SH-SY5Y (cell line): ENCODE measurements at regions not wholly inside any gene's neighbourhood (a gene's known extent, or its start where the extent isn't known, plus 50 kb on each side); places are given as distances from the start of the nearest gene placed in this dataset.

Source experiments
- GATA2 ChIP-seq: IDR thresholded peaks from 2 replicates; pipeline ENCODE4 v1.6.1; 2011; ENCODE audit warnings: mild to moderate bottlenecking, low read depth, low read length
- GATA3 ChIP-seq: IDR thresholded peaks from 2 replicates; pipeline ENCODE4 v1.6.1; 2011; ENCODE audit warnings: low read depth, mild to moderate bottlenecking, low read length, moderate library complexity

DNA sequence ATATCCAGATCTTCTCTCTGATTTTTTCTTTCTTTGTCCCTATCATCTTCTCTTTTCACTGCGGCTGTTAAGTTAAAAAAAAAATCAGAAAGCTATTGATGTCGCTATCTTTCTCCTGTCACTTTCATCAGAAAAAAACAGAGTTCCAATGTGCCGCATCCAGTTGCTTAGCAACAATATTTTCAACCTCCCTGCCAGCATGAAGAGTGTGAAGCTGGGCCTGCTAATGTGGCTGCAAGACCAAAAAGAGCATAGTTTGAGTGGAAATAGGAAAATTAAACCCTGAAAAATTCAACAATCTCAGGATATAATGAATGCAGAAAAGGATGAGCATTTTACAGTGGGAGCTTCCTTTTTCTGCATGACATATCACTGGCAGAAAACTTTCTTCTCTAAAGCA is 1025.4 kb upstream of the LRFN5 start:
- TF ChIP-seq GATA3 (no peak), GATA2 (no peak)

DNA sequence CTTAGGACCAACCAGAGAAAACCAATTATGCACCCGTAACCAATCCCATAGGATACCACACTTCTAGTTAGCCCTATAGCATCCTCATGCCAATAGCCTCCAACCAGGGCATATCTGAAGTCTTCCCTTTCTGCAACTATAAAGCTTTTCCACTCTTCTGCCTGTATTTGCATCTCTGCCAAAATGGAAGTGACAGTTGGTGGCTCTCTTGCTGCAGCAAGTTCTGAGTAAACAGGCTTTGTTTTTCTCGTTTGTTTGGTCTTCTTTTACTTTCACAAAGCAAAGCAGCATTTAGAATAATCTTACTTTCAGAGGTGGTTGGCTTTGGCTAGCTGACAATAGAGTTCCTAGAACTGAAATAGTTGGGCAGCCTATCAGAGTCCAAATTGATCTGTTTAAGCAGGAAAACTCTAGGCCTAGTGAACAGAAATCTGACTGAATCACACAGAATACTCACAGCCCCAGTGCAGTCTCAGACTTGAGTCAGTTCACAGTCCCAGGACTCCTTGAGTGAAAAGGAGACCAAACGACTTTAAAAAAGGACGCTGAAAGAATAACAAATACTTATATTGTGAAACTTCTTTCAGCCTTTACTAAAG is 1029.7 kb upstream of the LRFN5 start:
- no peak for TF ChIP-seq GATA2
- TF ChIP-seq GATA3 = no peak

DNA sequence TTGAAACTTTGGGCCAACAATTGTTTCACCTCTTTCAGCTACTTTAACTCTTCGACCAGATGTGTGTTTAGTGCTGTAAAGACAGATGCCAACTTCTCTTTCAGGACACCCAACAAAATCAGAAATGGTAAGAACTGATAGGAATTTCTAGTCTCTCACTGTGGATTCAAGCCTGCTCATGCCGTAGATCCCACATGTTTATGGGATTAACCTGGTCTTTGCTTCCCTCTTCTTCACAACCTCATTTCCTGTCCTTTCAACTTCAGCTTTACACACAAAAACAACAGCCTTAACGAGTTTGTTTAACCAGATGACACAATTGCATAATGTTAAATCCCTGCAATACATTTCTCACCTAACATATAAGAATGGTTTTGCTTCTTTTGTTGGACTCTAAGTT is 1031.9 kb upstream of the LRFN5 start:
- no peak for TF ChIP-seq GATA3
- no peak for TF ChIP-seq GATA2

GRCh38 chr14:40525314-40525713 is 1081.4 kb upstream of the LRFN5 start:
- no peak for TF ChIP-seq GATA3

DNA sequence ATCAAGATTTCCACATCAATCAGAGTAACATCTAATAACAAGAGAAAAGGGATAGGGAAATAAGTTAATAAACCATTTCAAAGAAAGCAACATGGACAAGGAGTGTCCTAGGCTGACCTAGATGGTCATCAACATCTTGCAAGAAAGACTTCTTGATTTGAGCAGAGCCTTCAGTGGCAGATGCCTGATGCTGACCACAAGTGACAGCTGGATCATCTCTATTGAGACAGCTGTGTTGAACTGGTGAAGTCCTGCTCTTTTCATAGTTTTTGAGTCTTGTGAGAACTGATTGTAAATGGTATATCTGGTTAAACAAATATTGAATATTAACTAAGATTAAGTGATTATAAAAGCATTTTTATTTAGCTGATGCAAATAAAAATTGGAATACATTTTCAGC is 1083.6 kb upstream of the LRFN5 start:
- no peak for TF ChIP-seq GATA3

DNA sequence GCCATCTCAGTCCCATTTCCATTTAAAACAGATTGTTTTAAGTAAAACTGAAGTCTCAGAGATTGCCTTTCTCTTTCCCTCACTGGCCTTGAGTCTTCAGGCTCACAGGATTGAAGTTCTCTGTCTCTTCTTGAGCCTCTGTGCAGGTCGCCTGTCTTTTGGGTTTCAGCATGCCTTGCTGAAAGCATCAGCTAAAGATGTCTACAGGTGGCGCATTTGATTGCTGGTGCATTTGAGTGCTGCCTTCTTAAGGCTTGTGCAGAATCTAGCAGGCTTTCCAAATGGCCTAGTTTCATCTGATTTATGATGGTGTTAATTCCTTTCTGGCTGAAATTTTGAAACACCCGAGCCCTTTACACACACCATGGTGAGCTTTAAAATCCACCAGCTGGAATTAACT is 1062.2 kb upstream of the FBXO33 start:
- TF ChIP-seq GATA2 = no peak
- TF ChIP-seq GATA3 = no peak

DNA sequence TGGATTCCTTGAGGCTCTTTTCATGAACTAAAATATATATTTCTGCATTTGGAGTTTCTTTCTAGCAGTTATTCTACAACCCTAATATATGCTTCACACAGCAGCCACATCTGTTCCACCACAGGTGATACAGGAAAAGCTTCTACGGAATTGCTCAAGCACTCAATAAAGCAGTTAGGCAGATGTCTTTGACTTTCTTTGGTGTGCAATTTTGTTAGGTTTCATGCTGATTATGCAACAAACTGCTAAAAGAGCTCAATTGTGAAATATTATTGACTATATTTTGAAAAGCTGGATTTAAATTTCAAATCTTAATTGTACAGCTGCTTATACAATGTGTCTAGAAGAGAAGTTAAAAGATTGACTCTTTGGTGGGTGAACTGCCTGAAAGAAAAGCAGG is 1055.6 kb upstream of the FBXO33 start:
- TF ChIP-seq GATA3 (no peak), GATA2 (no peak)

- TF ChIP-seq GATA3 (no peak), GATA2 (no peak)
These were observed 1053.5 kb upstream of the FBXO33 start for GRCh38 chr14:40485688-40486087.

GRCh38 chr14:40476005-40476404 is 1043.8 kb upstream of the FBXO33 start:
- TF ChIP-seq GATA3 (no peak), GATA2 (no peak)

GRCh38 chr14:40467969-40468368 is 1035.7 kb upstream of the FBXO33 start:
- TF ChIP-seq GATA2 (no peak), GATA3 (no peak)

DNA sequence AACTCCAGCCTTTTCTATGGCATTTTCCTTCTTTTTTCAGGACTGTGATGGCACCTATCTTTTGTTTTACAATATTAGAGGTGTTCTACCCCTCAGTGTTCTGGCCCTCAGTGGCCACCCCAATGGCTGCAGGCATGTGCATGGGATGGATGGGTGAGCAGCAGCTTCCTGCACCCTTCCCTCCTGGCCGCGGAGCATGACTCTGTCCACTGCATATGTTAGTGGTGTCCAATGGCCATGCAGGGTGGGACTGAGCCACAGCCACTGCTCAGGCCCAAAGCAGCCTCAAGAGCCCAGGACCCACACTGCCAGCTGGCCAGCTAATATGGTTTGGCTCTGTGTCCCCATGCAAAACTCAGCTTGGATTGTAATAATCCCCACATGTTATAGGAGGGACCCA is 1032.3 kb upstream of the FBXO33 start:
- no peak for TF ChIP-seq GATA2
- TF ChIP-seq GATA3 = no peak

GRCh38 chr14:40463886-40464285 is 1031.7 kb upstream of the FBXO33 start:
- TF ChIP-seq GATA3 (no peak), GATA2 (no peak)

GRCh38 chr14:40452674-40453073 is 1020.4 kb upstream of the FBXO33 start:
- TF ChIP-seq GATA2 = no peak
- no peak for TF ChIP-seq GATA3

DNA sequence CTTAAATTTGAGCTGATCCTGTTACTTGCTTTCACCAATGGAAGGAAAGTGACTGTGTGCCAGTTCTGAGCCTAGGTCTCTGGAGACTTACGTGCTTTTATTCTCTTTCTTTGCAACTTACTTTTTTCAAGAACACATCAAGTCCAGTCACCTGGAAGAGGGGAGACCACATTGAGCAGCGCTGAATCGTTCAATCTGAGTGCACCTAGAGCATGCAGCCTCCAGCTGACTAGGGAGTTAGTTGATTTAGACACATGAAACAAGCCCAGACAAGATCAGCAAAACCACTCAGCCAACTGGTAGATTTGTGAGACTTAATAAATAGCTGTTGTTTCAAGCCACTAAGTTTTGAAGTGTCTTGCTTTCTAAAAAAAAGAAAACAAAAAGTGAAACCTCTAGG is 1014.8 kb upstream of the FBXO33 start:
- TF ChIP-seq GATA3 (no peak), GATA2 (no peak)

DNA sequence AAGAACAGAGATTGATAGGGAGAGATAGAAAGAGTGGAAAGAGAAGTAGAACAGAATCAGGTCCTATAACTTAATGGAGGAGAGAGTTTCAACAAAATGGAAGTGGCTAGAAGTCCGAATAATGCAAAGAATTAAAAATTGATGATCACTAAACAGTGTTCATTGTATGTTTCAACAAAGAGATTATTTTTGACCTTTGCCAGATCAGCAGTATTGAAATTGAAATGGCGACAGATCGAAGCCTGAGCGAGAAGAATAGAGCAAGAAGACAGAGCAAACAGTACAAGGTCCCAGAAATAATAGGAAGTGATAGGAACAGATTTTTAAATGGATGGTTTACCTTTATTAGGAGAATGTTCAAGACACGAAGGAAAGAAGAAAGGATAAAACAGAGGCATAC is 1012.8 kb upstream of the FBXO33 start:
- TF ChIP-seq GATA2 = no peak

DNA sequence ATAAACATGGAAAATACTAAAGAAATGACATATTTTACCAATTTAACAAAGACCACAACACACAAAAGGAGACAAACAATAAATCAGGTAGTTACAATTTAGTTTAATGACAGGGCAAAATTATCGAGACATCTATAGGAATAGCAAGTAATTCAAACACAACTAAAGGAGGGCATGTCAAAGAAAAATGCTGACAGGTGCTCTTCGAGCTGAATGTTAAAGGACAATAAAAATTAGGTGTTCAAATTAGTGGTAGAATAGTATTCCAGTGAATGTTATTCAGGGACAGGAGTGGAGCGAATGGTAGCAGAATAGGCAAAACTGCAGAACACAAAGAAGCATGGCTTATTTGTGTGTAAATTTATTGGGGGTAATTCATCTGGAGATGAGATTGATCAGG is 1004.3 kb upstream of the FBXO33 start:
- TF ChIP-seq GATA3 = no peak
- TF ChIP-seq GATA2 = no peak

DNA sequence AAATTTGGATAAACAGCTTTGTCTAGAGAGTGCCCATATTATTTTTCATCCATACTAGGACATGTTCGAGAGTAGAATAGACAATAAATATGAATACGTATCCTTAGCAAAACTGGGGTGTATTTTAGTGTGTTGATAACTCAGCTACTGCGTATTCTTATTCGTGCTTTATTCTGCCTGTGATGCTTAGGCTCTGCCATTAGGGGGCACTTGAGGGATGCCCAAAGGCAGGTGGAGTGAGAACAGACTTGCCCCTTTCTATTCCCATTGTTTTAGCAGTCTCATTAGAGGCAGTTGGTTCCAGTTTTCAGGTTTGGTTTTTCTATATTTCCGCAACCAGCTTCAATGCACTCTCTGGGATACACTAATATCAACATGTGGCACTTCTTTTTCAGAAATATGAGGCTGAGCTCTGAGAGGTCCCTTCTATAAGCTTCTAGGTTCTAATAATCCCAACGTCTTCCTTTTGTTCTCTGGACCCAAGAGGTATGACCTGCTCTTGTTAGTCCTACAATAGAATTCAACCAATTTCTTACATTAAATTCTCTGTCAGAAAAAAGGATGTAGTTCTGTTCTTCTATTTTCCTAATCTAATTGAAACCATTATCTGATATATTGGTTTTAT is 985.7 kb upstream of the FBXO33 start:
- no peak for TF ChIP-seq GATA2
- TF ChIP-seq GATA3 = no peak
